ENCODE measurements at regions not wholly inside any gene's neighbourhood (a gene's known extent, or its start where the extent isn't known, plus 50 kb on each side); places are given as distances from the start of the nearest gene placed in this dataset.

DNA sequence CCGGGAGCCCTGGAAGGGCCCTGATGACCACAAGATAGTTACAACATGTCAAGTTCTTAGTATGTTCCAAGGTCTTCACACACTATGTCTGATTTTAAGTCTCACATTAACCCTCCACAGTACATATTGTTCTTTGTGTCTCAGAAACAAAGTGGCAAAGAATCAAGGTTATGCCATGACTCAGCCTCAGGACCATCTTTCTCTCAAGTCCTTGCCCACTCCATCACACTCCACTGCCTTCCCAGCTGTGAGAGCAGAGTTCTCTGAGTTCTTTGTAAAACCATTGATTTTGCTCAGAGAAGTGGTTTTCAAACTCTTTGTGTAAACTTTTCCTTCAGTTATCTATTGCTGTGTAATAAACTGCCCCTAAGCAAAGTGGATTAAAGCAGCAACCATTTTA lies 67.9 kb upstream of the C3orf80 start:
- no peak overlapping the region for H3K56ac ChIP-seq (replicated peaks; ENCODE audit: insufficient read length, low read depth, low read length)
- no peak overlapping the region for H4K8ac ChIP-seq (ENCODE audit: extremely low read depth, insufficient read depth, low read length)
- 71% methylated on average over 1 of the region's 1 CpG; no CpG with 5 or more reads in 1 of the 2 experiments for WGBS, 2 experiments (ENCODE audit: extremely low coverage in 1 of 2, insufficient coverage in 1 of 2, insufficient read length in 1 of 2, insufficient replicate concordance in 2 of 2, low coverage in 1 of 2, low lambda C conversion rate in 2 of 2, missing lambda C conversion rate in 1 of 2)
- no peak overlapping the region for H2AK5ac ChIP-seq (ENCODE audit: low read depth, low read length)
- H3K9me3 ChIP-seq (ENCODE audit: insufficient read depth in 2 of 2, low read depth in 1 of 2, low read length in 1 of 2), result no peaks in the 10 kb centered on the region
- peaks cover 0 to 5% (median 2%) of the 10 kb centered on the region in 4 experiments; a peak in 6 of 7 replicates for H3K4me1 ChIP-seq (replicated peaks in 1 of 4; ENCODE audit: control insufficient read depth in 3 of 4, insufficient read depth in 4 of 4, low read length in 3 of 4)
- H3K4me2 ChIP-seq (ENCODE audit: insufficient read depth in 1 of 2, low read depth in 2 of 2, low read length in 2 of 2), result no peak overlapping the region
- no peak overlapping the region for H3K18ac ChIP-seq (ENCODE audit: extremely low read depth, low read length)
- no peak overlapping the region for H2BK120ac ChIP-seq (replicated peaks; ENCODE audit: low read depth, low read length)
- DNase-seq (ENCODE audit: low read depth in 1 of 2, low spot score in 2 of 2) (no peak), FAIRE-seq (no peak)
- H2BK20ac ChIP-seq (ENCODE audit: low read length), result no peak overlapping the region
- no peak overlapping the region for H2BK15ac ChIP-seq (ENCODE audit: low read length)
- H4K20me1 ChIP-seq (replicated peaks in 1 of 2; ENCODE audit: control insufficient read depth in 1 of 2, insufficient read depth in 2 of 2, low read length in 2 of 2), result no peaks in the 10 kb centered on the region
- no peak overlapping the region for H2AFZ ChIP-seq (ENCODE audit: low read length)
- H3K4ac ChIP-seq (replicated peaks; ENCODE audit: insufficient read length, low read depth, low read length), result no peak overlapping the region
- H3K9ac ChIP-seq (replicated peaks in 1 of 4; ENCODE audit: extremely low read depth in 1 of 4, low read depth in 3 of 4, low read length in 3 of 4), result no peak overlapping the region
- CTCF ChIA-PET (ENCODE audit: partially characterized antibody), result interaction anchor here (0.6 kb wide), 1 partner anchor 114 kb away, joined by 3 read pairs; no protein-coding TSS in a partner anchor
- no peak overlapping the region for H3K4me3 ChIP-seq (ENCODE audit: extremely low read depth in 1 of 4, insufficient read depth in 2 of 4, low read depth in 3 of 4, low read length in 4 of 4)
- no peak overlapping the region for H3K23ac ChIP-seq (ENCODE audit: insufficient read length)
- H3K14ac ChIP-seq (ENCODE audit: insufficient read length), result no peak overlapping the region
- H3K23me2 ChIP-seq (ENCODE audit: low read depth, low read length), result no peaks in the 10 kb centered on the region
- no peak overlapping the region for H4K5ac ChIP-seq (ENCODE audit: insufficient read length, low read depth, low read length)
- POLR2A ChIA-PET (ENCODE audit: partially characterized antibody), result no interaction called here
- no peaks in the 10 kb centered on the region for H3K79me2 ChIP-seq (ENCODE audit: control insufficient read depth in 1 of 2, insufficient read depth in 2 of 2, low read length in 2 of 2)
- no peak overlapping the region for H2BK12ac ChIP-seq (ENCODE audit: low read depth, low read length)
- no peaks in the 10 kb centered on the region for H3K36me3 ChIP-seq (ENCODE audit: control insufficient read depth in 2 of 4, insufficient read depth in 4 of 4, low read length in 3 of 4)
- H3K79me1 ChIP-seq (ENCODE audit: low read depth, low read length), result no peaks in the 10 kb centered on the region
- no peaks in the 10 kb centered on the region for H3K27me3 ChIP-seq (replicated peaks in 1 of 4; ENCODE audit: control insufficient read depth in 3 of 4, extremely low read depth in 1 of 4, insufficient read depth in 3 of 4, low read length in 3 of 4)
- H3K27ac ChIP-seq (ENCODE audit: low read depth, low read length), result no peak overlapping the region
- H2BK5ac ChIP-seq (ENCODE audit: low read depth, low read length), result no peak overlapping the region
- no peak overlapping the region for H4K91ac ChIP-seq (replicated peaks; ENCODE audit: insufficient read length, low read length)
- TF ChIP-seq EGR1 (IDR thresholded peaks at IDR 0.05; ENCODE audit: borderline replicate concordance, low read depth, low read length), result no peak

Measured in H1 (cell line).